A549 (cell line): ENCODE measurements at regions not wholly inside any gene's neighbourhood (a gene's known extent, or its start where the extent isn't known, plus 50 kb on each side); places are given as distances from the start of the nearest gene placed in this dataset.

Source experiments
- CTCF ChIP-seq: fragments of >200 bp; sonication (Bioruptor Twin); formaldehyde crosslinking; IDR thresholded peaks from 3 replicates; pipeline ENCODE4 v1.5.1; 2016
- HOXB5 ChIP-seq: fragments of 250-450 bp; sonication (Bioruptor Pico); IDR thresholded peaks from 2 replicates; pipeline ENCODE4 v1.5.0; 2020; ENCODE audit warnings: mild to moderate bottlenecking, moderate library complexity
- JUN ChIP-seq, 2 experiments: fragments of >200 bp; sonication (Bioruptor Twin); formaldehyde crosslinking; IDR thresholded peaks; 2 replicates in 1 of 2; 3 replicates in 1 of 2; pipeline ENCODE4 v1.6.1; 2016 to 2017
- TP53 ChIP-seq: fragments of 250-450 bp; sonication (Bioruptor Pico); IDR thresholded peaks from 2 replicates; pipeline ENCODE4 v1.5.0; 2021; ENCODE audit warnings: mild to moderate bottlenecking, moderate library complexity
- ZFP36 ChIP-seq: fragments of 450-650 bp; IDR thresholded peaks from 2 replicates; pipeline ENCODE4 v1.6.1; 2014; ENCODE audit warnings: borderline replicate concordance; ENCODE audit not compliant: partially characterized antibody

- no peak for TF ChIP-seq CTCF
- TF ChIP-seq ZFP36, result no peak
- TF ChIP-seq HOXB5, result no peak
- no peak for TF ChIP-seq JUN (IDR thresholded peaks at IDR 0.05)
- TF ChIP-seq TP53, result no peak
Observed at GRCh38 chr20:11266571-11266970, 592.8 kb upstream of the JAG1 start.
